ENCODE measurements at regions not wholly inside any gene's neighbourhood (a gene's known extent, or its start where the extent isn't known, plus 50 kb on each side); places are given as distances from the start of the nearest gene placed in this dataset.

GRCh38 chr7:96901822-96902445, 103.4 kb upstream of the DLX6 start:
- no peak overlapping the region for H3K9ac ChIP-seq (ENCODE audit: low read depth in 1 of 2, low read length in 2 of 2)
- no peaks in the 10 kb centered on the region for H3K9me3 ChIP-seq (ENCODE audit: control insufficient read depth in 4 of 4, low read length in 3 of 4)
- no peak overlapping the region for H3K27ac ChIP-seq (ENCODE audit: low read depth in 1 of 2, low read length in 2 of 2)
- H3K27me3 ChIP-seq (ENCODE audit: control insufficient read depth in 4 of 4, insufficient read depth in 4 of 4, low read length in 3 of 4): no peaks in the 10 kb centered on the region
- H3K36me3 ChIP-seq (ENCODE audit: control insufficient read depth in 4 of 4, insufficient read depth in 3 of 4, low read depth in 1 of 4, low read length in 3 of 4): no peaks in the 10 kb centered on the region
- no peaks in the 10 kb centered on the region for H3K4me1 ChIP-seq (ENCODE audit: control insufficient read depth in 4 of 4, insufficient read depth in 4 of 4, low read length in 3 of 4)
- DNase-seq (ENCODE audit: low spot score): no peak
- H3K4me3 ChIP-seq (ENCODE audit: low read depth in 1 of 3, low read length in 3 of 3): no peak overlapping the region
- no peak for TF ChIP-seq EGR1 (IDR thresholded peaks at IDR 0.05; ENCODE audit: low read depth in 2 of 2)
- TF ChIP-seq NR2F2 (IDR thresholded peaks at IDR 0.05): no peak
- TF ChIP-seq MAX (IDR thresholded peaks at IDR 0.05): no peak
- no peak for TF ChIP-seq RAD21 (IDR thresholded peaks at IDR 0.05)
- TF ChIP-seq FOXA1 (IDR thresholded peaks at IDR 0.05): no peak
- TF ChIP-seq ZBTB33 (IDR thresholded peaks at IDR 0.05): no peak
- TF ChIP-seq REST (IDR thresholded peaks at IDR 0.05): no peak
- TF ChIP-seq JUND (IDR thresholded peaks at IDR 0.05): no peak
- TF ChIP-seq RXRA (IDR thresholded peaks at IDR 0.05): no peak
- TF ChIP-seq ATF3 (IDR thresholded peaks at IDR 0.05): no peak
- no peak for TF ChIP-seq CTCF (IDR thresholded peaks at IDR 0.05; ENCODE audit: low read depth, low read length, missing input control)
- no peak for TF ChIP-seq HNF4G (IDR thresholded peaks at IDR 0.05)
- no peak for TF ChIP-seq TAF1 (conservative IDR thresholded peaks at IDR 0.05)
- no peak for TF ChIP-seq SP1 (IDR thresholded peaks at IDR 0.05)
- no peak for TF ChIP-seq FOXA2 (IDR thresholded peaks at IDR 0.05)
- no peak for TF ChIP-seq HNF4A (conservative IDR thresholded peaks at IDR 0.05)
- 66% methylated on average over 3 of the region's 3 CpGs for WGBS

GRCh38 chr7:96903906-96904305, 101.4 kb upstream of the DLX6 start:
- DNase-seq (ENCODE audit: low spot score): no peak
- Histone ChIP-seq H3K27ac (ENCODE audit: low read depth in 1 of 2, low read length in 2 of 2) (no peak overlapping the region), H3K36me3 (ENCODE audit: control insufficient read depth in 4 of 4, insufficient read depth in 3 of 4, low read depth in 1 of 4, low read length in 3 of 4) (no peaks in the 10 kb centered on the region), H3K27me3 (ENCODE audit: control insufficient read depth in 4 of 4, insufficient read depth in 4 of 4, low read length in 3 of 4) (no peaks in the 10 kb centered on the region), H3K4me3 (ENCODE audit: low read depth in 1 of 3, low read length in 3 of 3) (no peak overlapping the region), H3K9me3 (ENCODE audit: control insufficient read depth in 4 of 4, low read length in 3 of 4) (no peaks in the 10 kb centered on the region), H3K9ac (ENCODE audit: low read depth in 1 of 2, low read length in 2 of 2) (no peak overlapping the region), H3K4me1 (ENCODE audit: control insufficient read depth in 4 of 4, insufficient read depth in 4 of 4, low read length in 3 of 4) (no peaks in the 10 kb centered on the region)
- no peak for TF ChIP-seq CTCF (IDR thresholded peaks at IDR 0.05; ENCODE audit: low read depth, low read length, missing input control)
- no peak for TF ChIP-seq NR2F2 (IDR thresholded peaks at IDR 0.05)
- TF ChIP-seq TAF1 (conservative IDR thresholded peaks at IDR 0.05): no peak
- no peak for TF ChIP-seq GABPA (IDR thresholded peaks at IDR 0.05 in 1 of 2, conservative IDR thresholded peaks at IDR 0.05 in 1 of 2)
- TF ChIP-seq RXRA (IDR thresholded peaks at IDR 0.05): no peak
- TF ChIP-seq MAX (IDR thresholded peaks at IDR 0.05): no peak
